GM19023 (cell line): ENCODE measurements at regions not wholly inside any gene's neighbourhood (a gene's known extent, or its start where the extent isn't known, plus 50 kb on each side); places are given as distances from the start of the nearest gene placed in this dataset.

ENCODE experiments used
- ATAC-seq: cut with Tn5 transposase; IDR thresholded peaks from one replicate; pipeline ENCODE4 v1.9.1; 2021; ENCODE audit warnings: mild to moderate bottlenecking, moderate library complexity; ENCODE audit not compliant: unreplicated experiment

GRCh38 chr7:46421441-46422230 is 500.6 kb upstream of the IGFBP3 start:
- no peak for ATAC-seq

GRCh38 chr7:46414946-46415345 is 493.9 kb upstream of the IGFBP3 start:
- no peak for ATAC-seq

GRCh38 chr7:46411236-46411635 is 490.2 kb upstream of the IGFBP3 start:
- no peak for ATAC-seq

GRCh38 chr7:46407125-46407524 is 486.1 kb upstream of the IGFBP3 start:
- ATAC-seq = no peak

DNA sequence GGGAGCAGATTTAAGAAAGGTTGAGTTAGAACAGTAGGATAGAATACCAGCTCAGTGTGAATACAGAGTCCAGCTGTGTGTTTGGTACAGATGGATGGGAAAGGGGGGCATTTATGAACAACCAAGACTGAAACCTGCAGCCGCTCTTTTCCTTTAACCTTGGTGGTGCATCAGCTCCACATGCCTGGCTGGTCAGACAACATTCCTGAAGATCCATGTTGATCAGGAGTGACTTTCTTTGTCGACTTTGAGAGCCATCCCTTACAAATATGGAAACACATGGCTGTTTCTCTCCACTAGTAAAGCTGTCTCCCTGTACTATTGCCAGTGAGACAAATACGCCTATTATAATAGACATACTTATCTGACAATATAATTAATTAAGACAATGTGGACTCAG is 476.5 kb upstream of the IGFBP3 start:
- ATAC-seq = no peak

GRCh38 chr7:46396481-46396880 is 475.4 kb upstream of the IGFBP3 start:
- no peak for ATAC-seq

DNA sequence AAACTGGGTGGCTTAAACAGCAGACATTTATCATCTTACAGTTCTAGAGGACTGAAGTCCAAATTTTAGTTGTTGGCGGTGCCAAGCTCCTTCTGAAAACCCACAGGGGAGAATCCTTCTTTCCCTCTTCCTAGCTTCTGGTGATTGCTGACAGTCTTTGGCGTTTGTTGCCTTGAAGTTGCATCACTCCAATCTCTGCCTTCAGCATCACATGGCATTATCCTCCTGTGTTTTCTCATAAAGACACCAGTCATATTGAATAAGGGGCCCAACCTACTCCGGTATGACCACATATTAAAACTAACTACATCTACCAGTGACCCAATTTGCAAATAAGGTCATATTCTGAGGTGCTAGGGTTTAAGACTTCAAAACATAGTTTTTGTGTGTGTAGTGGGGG is 472.1 kb upstream of the IGFBP3 start:
- ATAC-seq = no peak

DNA sequence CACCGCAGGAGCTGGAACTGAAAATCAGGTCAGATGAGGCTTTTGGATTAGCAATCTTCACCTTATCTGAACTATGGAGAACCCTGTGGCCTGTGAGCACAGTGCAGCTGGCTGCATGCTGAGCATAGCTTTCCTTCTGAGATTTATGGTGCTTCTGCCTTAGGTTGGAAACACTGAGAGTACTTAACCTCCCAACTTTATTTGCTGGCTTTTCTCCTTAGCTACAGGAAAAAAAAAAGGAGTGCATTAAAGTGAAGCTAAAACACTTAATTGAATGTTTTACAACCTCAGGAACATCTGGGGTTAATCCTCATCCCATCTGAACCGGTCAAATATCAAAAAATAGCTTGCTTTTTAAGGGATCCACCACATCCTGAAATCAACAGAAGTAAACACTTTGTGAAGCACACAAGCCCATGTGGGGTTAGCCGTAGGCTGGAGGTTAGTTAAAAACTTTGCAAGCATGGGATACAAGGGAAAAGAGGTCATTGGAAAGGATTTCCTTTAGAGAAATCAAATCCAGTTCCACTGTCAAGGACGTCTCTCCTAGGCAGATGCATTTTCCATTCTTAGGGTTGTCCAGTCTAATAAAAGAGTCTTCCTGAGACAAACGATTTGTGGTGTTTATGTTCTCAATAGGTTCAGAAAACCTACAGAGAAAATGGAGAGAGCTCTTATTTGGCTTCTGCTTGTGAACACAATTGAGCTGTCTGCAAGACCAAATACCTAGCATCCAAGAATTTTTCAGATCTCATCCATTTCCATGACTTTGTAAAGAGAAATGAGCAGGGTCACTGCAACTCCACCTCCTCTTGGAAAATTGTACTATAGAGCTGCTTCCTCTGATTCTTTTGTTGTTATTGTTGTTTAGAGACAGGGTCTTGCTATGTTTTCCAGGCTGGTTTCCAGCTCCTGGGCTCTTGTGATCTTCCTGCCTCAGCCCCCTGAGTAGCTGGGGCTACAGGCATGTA is 470.4 kb upstream of the IGFBP3 start:
- ATAC-seq = no peak

- ATAC-seq = no peak
Observed at GRCh38 chr7:46390042-46390441, 469.0 kb upstream of the IGFBP3 start.

GRCh38 chr7:46389146-46389545 is 468.1 kb upstream of the IGFBP3 start:
- ATAC-seq = no peak

- ATAC-seq = no peak
Observed at GRCh38 chr7:46387646-46388045, 466.6 kb upstream of the IGFBP3 start.

DNA sequence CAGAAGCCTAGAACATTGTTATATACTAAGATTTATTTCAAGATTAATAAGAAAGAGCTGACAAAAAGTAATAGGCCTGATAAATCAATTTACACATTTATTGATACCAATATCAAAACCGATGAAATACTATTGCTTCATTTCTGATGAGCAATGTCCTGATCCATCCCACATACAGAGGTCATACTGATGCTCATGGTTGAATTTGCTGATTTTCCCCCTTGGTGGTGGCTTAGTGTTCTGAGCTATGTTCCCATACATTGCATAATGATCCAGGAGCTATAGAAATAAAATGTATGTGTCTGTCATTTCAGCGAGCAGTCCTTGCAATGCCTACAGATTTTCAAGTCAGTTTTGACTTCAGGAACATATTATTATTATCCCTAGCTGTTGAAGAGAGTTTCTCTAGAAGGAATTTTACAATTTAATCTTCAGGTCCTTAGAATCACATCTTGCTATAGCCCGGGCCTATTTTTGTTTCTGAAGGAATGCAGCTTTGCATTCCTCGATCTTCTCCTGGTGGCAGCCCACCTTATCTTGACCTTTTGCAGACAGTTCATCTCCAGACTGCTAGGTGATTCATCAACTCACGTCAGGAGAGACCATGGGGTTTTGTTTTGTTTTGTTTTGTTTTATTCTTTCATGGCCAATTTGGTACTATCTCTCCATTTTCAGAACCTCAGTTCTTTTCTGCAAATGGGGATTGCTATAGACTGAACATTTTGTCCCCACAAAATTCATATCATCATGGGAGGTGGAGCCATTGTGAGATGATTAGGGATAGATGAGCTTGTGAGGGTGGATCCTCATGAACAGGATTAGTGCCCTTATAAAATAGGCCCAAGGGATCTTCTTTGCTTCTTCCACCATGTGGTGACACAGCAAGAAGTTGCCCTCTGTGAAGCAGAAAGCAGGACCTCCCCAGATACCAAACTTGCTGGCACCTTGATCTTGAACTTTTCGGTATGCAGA is 465.6 kb upstream of the IGFBP3 start:
- no peak for ATAC-seq

DNA sequence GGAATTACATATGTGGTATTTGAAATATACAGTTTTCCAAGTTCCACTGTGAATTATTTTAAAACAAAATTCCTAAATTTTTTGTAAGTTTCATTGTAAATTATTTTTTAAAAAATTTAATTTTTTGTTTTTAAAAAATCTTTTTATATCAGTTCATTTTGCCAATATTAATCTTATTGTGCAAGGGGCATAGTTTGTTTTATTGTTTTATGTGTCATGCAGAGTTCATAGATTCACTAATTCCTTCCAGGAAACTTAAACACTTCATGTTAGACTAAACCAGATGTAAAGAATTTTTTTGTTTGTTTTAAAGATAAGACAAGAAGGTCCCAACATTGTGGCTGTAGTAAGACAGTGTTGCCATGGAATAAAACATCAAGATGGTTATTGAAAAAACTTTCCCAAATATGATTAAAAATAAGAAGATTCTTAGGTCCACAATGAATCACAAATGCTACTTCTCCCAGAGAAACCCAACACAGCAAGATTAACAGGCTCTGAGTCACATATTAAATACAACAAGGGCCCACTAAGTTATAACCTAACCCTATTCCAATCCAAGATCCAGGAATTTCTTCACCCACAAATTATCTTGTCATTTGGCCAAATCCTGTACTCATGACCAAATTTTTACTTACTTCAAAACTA is 464.7 kb upstream of the IGFBP3 start:
- no peak for ATAC-seq

GRCh38 chr7:46383605-46384004 is 462.5 kb upstream of the IGFBP3 start:
- ATAC-seq = no peak

DNA sequence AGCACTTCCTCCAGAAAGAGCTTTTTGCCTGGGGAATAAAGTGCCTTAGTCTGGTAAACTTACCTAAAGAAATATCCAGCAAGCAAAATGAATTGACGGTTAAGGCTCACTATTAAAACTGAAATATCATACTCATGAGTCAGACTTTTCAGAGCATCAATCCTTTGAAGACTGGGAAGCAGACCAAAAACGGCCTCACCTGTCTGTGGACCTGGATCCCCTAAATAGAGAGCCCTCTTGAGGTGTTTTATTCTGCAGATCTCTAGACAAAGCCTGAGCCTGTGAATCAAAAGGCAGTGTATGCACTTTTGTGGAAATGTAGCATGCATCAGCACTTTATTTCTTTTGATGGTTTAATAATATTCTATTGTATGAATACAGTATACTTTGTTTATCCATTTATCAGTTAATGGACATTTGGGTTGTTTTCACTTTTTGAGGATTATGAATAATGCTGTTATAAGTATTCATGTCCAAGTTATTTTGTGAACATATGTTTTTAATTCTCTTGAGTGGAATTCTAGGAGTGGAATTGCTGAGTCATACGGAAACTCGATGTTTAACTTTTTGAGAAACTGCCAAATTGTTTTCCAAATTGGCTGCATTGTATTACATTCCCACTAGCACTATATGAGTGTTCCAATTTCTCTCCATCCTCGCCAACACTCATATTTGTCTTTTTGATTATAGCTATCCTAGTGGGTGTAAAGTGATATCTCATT is 449.0 kb upstream of the IGFBP3 start:
- ATAC-seq = no peak

DNA sequence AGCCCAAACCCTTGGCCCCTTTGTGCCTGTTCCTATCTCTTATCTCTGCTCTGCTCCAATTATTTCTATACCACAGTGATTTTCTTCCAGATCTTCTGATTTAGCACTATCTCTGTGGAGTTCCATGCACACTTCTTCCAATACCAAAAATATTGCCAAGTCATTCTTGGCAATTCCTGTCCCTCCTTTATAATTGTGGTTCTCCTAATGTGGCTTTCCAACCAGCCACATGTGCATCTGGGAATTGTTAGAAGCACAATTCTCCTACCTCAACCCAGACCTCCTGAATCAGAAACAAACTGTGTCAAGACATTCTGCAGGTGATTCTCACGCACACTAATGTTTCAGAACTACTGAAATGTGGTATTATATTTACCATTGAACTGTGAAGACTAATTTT is 447.8 kb upstream of the IGFBP3 start:
- ATAC-seq = no peak

- no peak for ATAC-seq
Observed at GRCh38 chr7:46366526-46366925, 445.5 kb upstream of the IGFBP3 start.

GRCh38 chr7:46363688-46364087 is 442.6 kb upstream of the IGFBP3 start:
- ATAC-seq = no peak

- ATAC-seq = no peak
Observed at GRCh38 chr7:46360811-46361210, 439.7 kb upstream of the IGFBP3 start.

- no peak for ATAC-seq
Observed at GRCh38 chr7:46360296-46360695, 439.2 kb upstream of the IGFBP3 start.
